Suppressor macrophage (primary cell): ENCODE measurements at regions not wholly inside any gene's neighbourhood (a gene's known extent, or its start where the extent isn't known, plus 50 kb on each side); places are given as distances from the start of the nearest gene placed in this dataset.
"Not testable (repeated sequence)": the region's sequence is repeated elsewhere in the genome, so short reads cannot be mapped to it uniquely, and the experiment has no call there.

Source experiments
- DNase-seq, 4 experiments: peaks; one replicate each; pipeline ENCODE4 v3.0.0-alpha.2; 2020 to 2022

DNA sequence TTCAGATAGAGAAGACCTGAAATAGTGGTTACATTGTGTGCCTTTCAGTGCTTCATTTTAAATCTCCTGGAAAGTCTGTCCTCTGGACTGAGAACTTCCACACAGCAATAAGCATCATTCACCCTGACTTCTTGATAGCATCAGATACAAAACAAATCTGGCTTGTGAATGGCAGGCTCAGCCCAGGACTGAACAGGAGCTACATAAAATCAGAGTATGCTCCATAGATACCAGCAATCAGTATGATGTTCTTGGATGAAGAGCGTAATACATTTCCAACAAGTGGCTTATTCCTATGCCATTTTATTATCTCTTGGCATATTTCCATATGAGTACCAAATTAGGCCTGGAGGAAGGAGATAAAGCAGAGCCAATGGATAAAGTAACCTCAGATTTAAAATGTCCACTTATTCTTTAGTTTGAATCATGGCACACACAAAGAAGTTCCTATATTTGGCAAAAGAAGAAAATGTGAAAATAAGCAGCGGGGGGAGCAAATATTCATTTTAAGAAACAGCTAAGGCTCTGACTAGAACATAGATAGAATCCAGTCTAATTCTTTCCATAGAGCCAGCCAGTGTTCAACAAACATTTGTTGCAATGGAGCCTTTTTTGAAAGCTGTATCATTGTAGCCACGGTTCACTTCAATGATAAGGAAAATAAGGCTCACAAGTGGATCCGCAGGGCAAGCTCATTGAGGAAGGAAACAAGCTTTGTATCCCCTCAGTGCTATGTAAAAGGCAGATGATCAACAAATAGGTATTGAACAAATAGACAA, 230.8 kb upstream of the CHAC2 start:
- DNase-seq, result no peak

- no peak for DNase-seq
Measured at GRCh38 chr2:53535234-53535840, 232.3 kb upstream of the CHAC2 start.

DNA sequence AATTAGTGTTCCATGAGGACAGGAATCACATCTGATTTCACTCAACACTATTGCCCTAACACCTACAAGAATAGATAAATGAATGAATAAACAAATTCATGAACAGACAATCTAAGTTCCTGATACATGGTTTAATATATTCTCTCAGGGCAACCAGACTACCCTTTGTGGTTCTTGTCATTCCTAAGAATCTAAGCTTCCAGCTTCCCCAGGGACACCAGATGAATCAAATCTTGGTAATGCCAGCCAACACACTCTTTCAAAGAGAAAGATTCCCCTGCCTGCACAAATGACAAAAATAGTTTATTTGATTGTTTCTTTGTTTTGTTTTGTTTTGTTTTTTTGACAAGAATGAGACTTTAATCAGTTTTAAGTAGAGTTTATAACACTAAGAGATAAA, 237.5 kb upstream of the CHAC2 start:
- no peak for DNase-seq

GRCh38 chr2:53527056-53527455, 240.5 kb upstream of the CHAC2 start:
- no peak for DNase-seq

GRCh38 chr2:53519918-53520841, 247.4 kb upstream of the CHAC2 start:
- no peak for DNase-seq

GRCh38 chr2:53517406-53517805, 250.2 kb upstream of the CHAC2 start:
- DNase-seq, result no peak

- no peak for DNase-seq
Measured at GRCh38 chr2:53516650-53517049, 251.0 kb upstream of the CHAC2 start.

DNA sequence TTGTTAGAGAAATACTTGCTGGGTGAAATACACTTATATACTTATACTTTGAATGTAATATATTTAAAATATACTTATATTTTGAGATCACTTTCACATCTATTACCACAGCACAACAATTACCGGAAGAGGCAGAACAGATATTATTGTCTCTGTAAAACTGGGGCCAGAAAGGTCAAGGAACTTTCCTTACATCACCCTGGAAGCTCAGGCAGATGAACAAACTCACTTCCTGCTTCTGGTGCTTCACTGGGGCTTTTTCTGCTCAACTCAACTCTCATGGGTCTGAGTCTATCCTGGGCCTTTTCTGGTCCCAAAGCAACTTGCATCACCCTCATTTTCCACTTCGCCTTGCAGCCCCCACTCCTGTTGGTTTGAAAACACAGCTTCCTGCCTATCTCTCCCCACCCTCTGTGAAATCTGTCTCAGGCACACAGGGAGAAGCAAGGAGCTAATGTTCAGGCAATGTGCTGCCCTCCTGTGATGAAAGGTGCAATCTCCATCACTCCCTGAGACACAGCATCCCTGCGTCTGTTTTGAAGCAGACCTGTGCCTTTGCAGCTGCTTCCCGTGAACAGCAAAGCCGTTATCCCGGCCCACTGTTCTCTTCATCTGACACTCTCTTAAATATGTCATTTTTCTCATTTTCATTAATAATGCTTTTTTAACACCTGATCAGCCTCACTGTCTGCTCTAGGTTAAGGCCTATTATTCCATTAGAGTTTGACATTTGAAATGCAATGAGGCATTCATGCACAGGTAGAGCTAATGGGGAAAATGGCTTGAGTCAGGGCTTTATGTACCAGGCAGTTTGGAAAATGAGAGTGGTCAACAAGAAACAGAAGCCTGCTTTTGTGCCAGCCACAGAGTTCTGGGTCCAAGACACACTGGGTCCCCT, 251.9 kb upstream of the CHAC2 start:
- DNase-seq, result no peak

DNA sequence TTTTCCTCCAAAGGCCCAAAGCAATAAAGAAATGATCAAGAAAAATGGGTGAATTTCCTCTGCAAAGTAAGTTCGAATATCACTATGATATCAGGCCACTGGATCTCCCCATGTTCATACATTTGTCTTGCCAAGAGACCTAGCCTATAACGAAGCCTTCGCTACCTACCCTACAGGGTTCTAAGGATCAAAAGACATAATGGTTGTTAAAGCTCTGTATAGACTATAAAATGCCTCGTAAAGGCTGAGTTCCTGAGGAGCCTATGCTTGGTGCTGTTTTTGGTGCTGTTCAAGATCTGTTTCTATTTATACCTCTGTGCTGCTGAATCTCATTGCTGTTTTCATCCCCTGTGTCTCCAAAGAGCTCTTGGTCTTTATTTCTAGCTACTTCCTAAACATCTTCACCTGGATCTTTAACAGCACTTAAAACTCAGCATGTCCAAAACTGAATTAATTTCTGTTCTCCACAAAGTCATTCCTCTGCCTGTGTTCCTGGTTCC, 254.4 kb upstream of the CHAC2 start:
- no peak for DNase-seq

DNA sequence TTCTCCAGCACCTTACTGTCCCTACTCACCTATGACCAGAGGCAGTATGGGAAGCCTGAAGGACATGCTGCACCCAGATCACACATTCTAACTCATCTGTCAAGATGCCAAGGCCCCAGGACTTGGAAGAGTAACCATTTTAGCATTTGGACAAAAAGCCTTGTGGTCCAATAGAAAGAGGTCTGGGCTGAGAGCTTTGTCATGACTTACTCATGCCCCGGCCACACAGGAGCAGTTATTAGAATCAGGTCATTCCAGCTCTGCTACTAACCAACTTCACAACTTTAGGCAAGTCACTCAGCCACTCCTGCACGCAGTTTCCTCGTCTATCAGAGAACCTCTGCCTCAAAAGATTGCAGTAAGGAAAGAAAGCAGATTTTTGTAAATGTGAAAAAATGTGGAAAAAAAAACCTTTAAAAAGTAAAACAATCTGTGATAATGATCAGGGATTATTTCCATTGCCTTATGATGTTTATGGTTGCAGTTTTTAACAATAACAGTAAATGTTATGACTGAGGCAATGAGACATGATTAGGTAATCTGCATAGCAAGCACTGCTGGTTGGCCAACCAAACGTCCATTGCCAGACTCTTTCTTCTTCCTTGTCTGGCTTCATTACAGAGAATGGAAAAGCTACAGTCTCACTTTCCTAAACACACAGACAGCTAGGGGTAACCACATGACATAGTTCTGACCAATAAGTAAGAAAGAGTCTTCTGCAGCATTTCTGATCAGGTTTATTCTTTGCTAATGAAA, 255.4 kb upstream of the CHAC2 start:
- DNase-seq, result no peak

- no peak for DNase-seq
Measured at GRCh38 chr2:53511549-53511948, 256.1 kb upstream of the CHAC2 start.

DNA sequence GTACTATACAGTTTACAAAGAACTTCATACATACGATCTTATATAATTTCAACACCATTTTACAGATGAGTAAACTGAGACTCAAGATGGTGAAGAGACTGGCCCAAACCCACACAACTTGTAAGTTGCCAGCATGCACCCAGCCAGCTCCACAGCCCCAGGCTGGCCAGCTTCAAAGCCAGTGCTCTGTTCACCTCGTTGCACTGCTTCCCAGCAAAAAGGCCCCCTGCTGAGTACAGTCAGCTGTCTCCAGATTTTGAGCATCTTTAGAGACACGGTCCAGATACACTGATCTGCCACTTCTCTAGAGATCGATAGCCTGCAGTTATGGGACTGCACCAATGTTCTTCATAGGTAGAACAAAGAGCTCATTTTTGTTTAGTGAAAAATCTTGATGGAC, 257.2 kb upstream of the CHAC2 start:
- DNase-seq, result no peak

- no peak for DNase-seq
Measured at GRCh38 chr2:53509831-53510388, 257.7 kb upstream of the CHAC2 start.

DNA sequence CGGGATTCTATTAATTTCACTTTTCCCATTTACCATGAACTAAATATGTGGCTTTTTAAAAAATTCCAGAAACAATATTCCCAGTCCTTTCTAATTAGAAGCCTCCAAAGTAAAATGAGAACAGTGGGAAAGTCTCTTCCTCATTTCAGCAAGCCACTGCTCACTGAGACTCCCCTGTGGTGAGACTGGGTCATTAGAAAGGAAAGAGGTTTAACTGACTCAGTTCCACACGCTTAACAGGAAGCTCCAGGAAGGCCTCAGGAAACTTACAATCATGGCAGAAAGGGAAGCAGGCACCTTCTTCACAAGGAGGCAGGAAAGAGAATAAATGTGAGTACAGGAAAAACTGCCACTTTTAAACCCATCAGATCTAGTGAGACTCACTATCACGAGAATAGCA, 258.9 kb upstream of the CHAC2 start:
- DNase-seq, result no peak

DNA sequence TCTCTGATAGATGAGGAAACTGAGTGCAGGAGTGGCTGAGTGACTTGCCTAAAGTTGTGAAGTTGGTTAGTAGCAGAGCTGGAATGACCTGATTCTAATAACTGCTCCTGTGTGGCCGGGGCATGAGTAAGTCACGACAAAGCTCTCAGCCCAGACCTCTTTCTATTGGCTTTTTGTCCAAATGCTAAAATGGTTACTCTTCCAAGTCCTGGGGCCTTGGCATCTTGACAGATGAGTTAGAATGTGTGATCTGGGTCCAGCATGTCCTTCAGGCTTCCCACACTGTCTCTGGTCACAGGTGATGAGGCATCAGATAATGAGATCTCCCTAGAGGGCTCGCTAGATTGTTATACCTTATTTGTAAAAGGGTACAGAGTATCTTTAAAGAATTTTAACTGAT, 260.5 kb upstream of the CHAC2 start:
- DNase-seq, result not testable (repeated sequence)

- DNase-seq, result no peak
Measured at GRCh38 chr2:53505826-53506225, 261.8 kb upstream of the CHAC2 start.

DNA sequence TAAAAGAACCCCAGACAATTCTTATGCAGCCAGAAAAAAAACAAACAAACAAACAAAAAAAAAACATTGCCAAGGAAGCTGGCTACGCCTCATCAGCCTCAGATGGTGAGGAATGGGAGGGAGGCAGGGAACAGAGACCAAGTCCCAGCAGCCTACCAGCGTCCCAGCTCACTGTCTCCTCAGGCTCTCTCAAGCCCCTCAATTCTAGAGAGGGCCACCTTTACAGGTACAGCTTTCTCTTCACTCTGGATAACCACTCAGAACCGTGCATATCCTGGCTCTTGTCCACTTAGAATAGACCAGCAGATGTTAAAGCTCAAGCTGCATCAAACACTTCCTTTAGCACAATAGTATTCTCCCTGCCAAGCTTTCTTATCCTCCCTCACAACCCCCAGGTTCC, 263.1 kb upstream of the CHAC2 start:
- DNase-seq, result no peak

- DNase-seq, result no peak
Measured at GRCh38 chr2:53500181-53500580, 267.4 kb upstream of the CHAC2 start.

- DNase-seq, result no peak
Measured at GRCh38 chr2:53498210-53498609, 269.4 kb upstream of the CHAC2 start.

DNA sequence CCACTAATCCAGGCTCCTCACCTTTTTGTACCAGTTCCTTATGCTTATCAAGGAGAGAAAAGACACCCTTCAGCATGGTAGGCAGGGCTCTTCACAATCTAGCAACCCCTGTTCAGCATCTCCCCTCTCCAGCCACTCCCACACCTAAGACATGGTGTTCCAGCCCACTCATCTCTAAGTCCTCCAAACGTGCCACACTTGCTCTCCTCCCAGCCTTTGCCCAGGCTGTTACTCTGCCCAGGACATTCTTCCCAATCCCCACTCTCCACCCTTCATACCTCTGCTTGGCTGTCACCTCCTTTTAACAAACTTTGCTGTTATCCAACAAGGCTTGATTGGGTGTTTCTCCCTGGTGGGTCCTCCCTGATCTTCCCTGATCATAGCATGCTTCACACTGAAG, 270.6 kb upstream of the CHAC2 start:
- no peak for DNase-seq

GRCh38 chr2:53493210-53493609, 274.4 kb upstream of the CHAC2 start:
- no peak for DNase-seq
